NT2/D1 (cell line): ENCODE measurements at regions not wholly inside any gene's neighbourhood (a gene's known extent, or its start where the extent isn't known, plus 50 kb on each side); places are given as distances from the start of the nearest gene placed in this dataset.

Experiments used
- DNase-seq: peaks from one replicate; pipeline ENCODE4 v3.0.0-alpha.2; 2011; ENCODE audit warnings: low read depth, low spot score
- H3K27me3 ChIP-seq: 2 replicates; pipeline ENCODE4 v1.6.0; 2011; ENCODE audit warnings: mild to moderate bottlenecking; ENCODE audit not compliant: insufficient read length, insufficient read depth
- H3K36me3 ChIP-seq: 2 replicates; pipeline ENCODE4 v1.6.1; 2011; ENCODE audit warnings: mild to moderate bottlenecking, low read length, mixed read lengths; ENCODE audit not compliant: insufficient read depth, insufficient read length
- H3K4me1 ChIP-seq: 2 replicates; pipeline ENCODE4 v1.5.1; 2011; ENCODE audit not compliant: insufficient read depth, insufficient read length
- H3K4me3 ChIP-seq: 2 replicates; pipeline ENCODE4 v1.5.1; 2011; ENCODE audit warnings: low read depth; ENCODE audit not compliant: insufficient read length
- H3K9ac ChIP-seq: 2 replicates; pipeline ENCODE4 v1.6.0; 2011; ENCODE audit warnings: low read depth; ENCODE audit not compliant: insufficient read length
- H3K9me3 ChIP-seq: 2 replicates; pipeline ENCODE4 v1.5.1; 2011; ENCODE audit warnings: mild to moderate bottlenecking, low read length; ENCODE audit not compliant: insufficient read depth
- SUZ12 ChIP-seq: IDR thresholded peaks from 2 replicates; pipeline ENCODE4 v1.6.1; 2011; ENCODE audit not compliant: insufficient read length, insufficient read depth; ENCODE audit errors: extremely low read depth
- YY1 ChIP-seq: IDR thresholded peaks from 2 replicates; pipeline ENCODE4 v1.6.1; 2011; ENCODE audit not compliant: insufficient read length, insufficient read depth
- ZNF274 ChIP-seq: IDR thresholded peaks from 2 replicates; pipeline ENCODE4 v1.6.1; 2011; ENCODE audit warnings: mild to moderate bottlenecking, low read depth, low read length

GRCh38 chr22:48753752-48754517, 1073.7 kb downstream of the BRD1 start:
- no peak for DNase-seq
- H3K4me1 ChIP-seq: peaks cover 2% of the 10 kb centered on the region
- no peaks in the 10 kb centered on the region for H3K9me3 ChIP-seq
- H3K27me3 ChIP-seq: peaks cover 18% of the 10 kb centered on the region
- no peak overlapping the region for H3K4me3 ChIP-seq
- no peaks in the 10 kb centered on the region for H3K36me3 ChIP-seq
- no peak overlapping the region for H3K9ac ChIP-seq
- TF ChIP-seq ZNF274 (no peak), YY1 (no peak), SUZ12 (no peak)

- no peak for DNase-seq
- TF ChIP-seq SUZ12 (no peak), ZNF274 (no peak), YY1 (no peak)
These were observed 1074.3 kb downstream of the BRD1 start for GRCh38 chr22:48753381-48753730.

GRCh38 chr22:48752451-48753380, 1075.0 kb downstream of the BRD1 start:
- no peak for TF ChIP-seq SUZ12
- no peak for TF ChIP-seq ZNF274
- no peak for TF ChIP-seq YY1
- no peaks in the 10 kb centered on the region for H3K9me3 ChIP-seq
- H3K4me1 ChIP-seq: peaks cover 2% of the 10 kb centered on the region
- no peaks in the 10 kb centered on the region for H3K36me3 ChIP-seq
- no peak overlapping the region for H3K9ac ChIP-seq
- H3K4me3 ChIP-seq: no peak overlapping the region
- no peak for DNase-seq
- H3K27me3 ChIP-seq: peaks cover 16% of the 10 kb centered on the region

More at GRCh38 chr22:48753381-48753730, 1074.3 kb downstream of the BRD1 start:
- H3K9ac ChIP-seq: no peak overlapping the region
- no peaks in the 10 kb centered on the region for H3K36me3 ChIP-seq
- H3K4me1 ChIP-seq: peaks cover 2% of the 10 kb centered on the region
- no peaks in the 10 kb centered on the region for H3K9me3 ChIP-seq
- H3K4me3 ChIP-seq: no peak overlapping the region
- peaks cover 18% of the 10 kb centered on the region for H3K27me3 ChIP-seq

GRCh38 chr22:48751539-48752437, 1075.9 kb downstream of the BRD1 start:
- Histone ChIP-seq H3K9me3 (no peaks in the 10 kb centered on the region), H3K4me3 (no peak overlapping the region), H3K9ac (no peak overlapping the region), H3K27me3 (peaks cover 6% of the 10 kb centered on the region), H3K4me1 (peaks cover 2% of the 10 kb centered on the region), H3K36me3 (no peaks in the 10 kb centered on the region)
- TF ChIP-seq ZNF274 (no peak), SUZ12 (no peak), YY1 (no peak)
- no peak for DNase-seq

GRCh38 chr22:48750826-48751440, 1076.7 kb downstream of the BRD1 start:
- H3K9me3 ChIP-seq: no peaks in the 10 kb centered on the region
- no peaks in the 10 kb centered on the region for H3K27me3 ChIP-seq
- peaks cover 2% of the 10 kb centered on the region for H3K4me1 ChIP-seq
- H3K4me3 ChIP-seq: no peak overlapping the region
- H3K36me3 ChIP-seq: no peaks in the 10 kb centered on the region
- H3K9ac ChIP-seq: no peak overlapping the region
- no peak for DNase-seq
- no peak for TF ChIP-seq SUZ12
- TF ChIP-seq YY1: no peak
- no peak for TF ChIP-seq ZNF274

- Histone ChIP-seq H3K9ac (no peak overlapping the region), H3K36me3 (no peaks in the 10 kb centered on the region), H3K27me3 (no peaks in the 10 kb centered on the region), H3K9me3 (no peaks in the 10 kb centered on the region), H3K4me3 (no peak overlapping the region), H3K4me1 (peaks cover 2% of the 10 kb centered on the region)
- no peak for DNase-seq
- TF ChIP-seq YY1 (no peak), ZNF274 (no peak), SUZ12 (no peak)
These were observed 1077.4 kb downstream of the BRD1 start for GRCh38 chr22:48750282-48750681.
